ENCODE measurements at regions not wholly inside any gene's neighbourhood (a gene's known extent, or its start where the extent isn't known, plus 50 kb on each side); places are given as distances from the start of the nearest gene placed in this dataset.

GRCh38 chr3:106337116-106337515, 468.3 kb upstream of the CBLB start:
- TF ChIP-seq POLR2A (IDR thresholded peaks at IDR 0.05) (no peak), POLR2AphosphoS5 (IDR thresholded peaks at IDR 0.05) (no peak), CTCF (IDR thresholded peaks at IDR 0.05) (no peak)

All from transverse colon (tissue), 4 donors.